ENCODE measurements at regions not wholly inside any gene's neighbourhood (a gene's known extent, or its start where the extent isn't known, plus 50 kb on each side); places are given as distances from the start of the nearest gene placed in this dataset.

DNA sequence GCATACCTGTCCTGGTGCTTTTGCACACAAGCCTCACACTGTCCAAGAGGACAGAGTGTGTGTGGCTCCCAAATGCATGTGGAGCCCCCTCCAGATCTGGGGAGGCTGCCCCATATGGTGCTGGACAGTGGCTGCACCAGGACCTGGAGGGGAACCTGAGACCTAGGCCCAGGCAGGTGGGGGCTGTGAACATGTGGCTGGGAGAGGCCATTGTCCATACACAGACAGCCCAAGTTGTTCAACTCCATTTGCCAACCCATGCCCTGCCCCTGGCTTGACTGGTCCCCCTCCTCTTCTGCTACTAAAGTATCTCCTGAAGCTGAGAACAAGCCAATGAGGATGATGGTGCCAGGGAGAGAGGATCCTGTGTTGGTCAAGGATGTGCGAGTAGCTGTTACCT lies 94.0 kb downstream of the ING1 start:
- Histone ChIP-seq H2BK5ac (ENCODE audit: low read length) (no peak overlapping the region), H3K4me2 (ENCODE audit: insufficient read depth, low read length, poor library complexity, severe bottlenecking) (no peak overlapping the region), H3K36me3 (replicated peaks in 1 of 2; ENCODE audit: control insufficient read depth in 2 of 2, insufficient read depth in 2 of 2, low read length in 2 of 2) (no peaks in the 10 kb centered on the region), H3K9ac (ENCODE audit: low read depth, low read length, poor library complexity) (no peak overlapping the region), H3K4me3 (ENCODE audit: low read length in 2 of 2) (no peak overlapping the region), H2BK120ac (ENCODE audit: low read depth, low read length) (no peak overlapping the region), H2AK5ac (ENCODE audit: low read depth, low read length) (no peak overlapping the region), H3K14ac (ENCODE audit: low read length) (no peak overlapping the region), H2BK15ac (ENCODE audit: low read length) (no peak overlapping the region), H3K18ac (ENCODE audit: low read length) (no peak overlapping the region), H3K27ac (replicated peaks; ENCODE audit: low read length) (no peak overlapping the region), H4K91ac (ENCODE audit: low read depth, low read length, poor library complexity) (no peak overlapping the region), H2AFZ (ENCODE audit: low read length) (no peak overlapping the region), H3K9me3 (replicated peaks in 1 of 2; ENCODE audit: control insufficient read depth in 2 of 2, insufficient read depth in 1 of 2, low read depth in 1 of 2, low read length in 2 of 2) (peaks cover 0 to under 1% of the 10 kb centered on the region in 2 donors), H3K4ac (ENCODE audit: low read length) (no peak overlapping the region), H4K8ac (ENCODE audit: low read depth, low read length) (no peak overlapping the region), H3K79me1 (ENCODE audit: low read depth, low read length) (no peaks in the 10 kb centered on the region), H3K23ac (ENCODE audit: low read depth, low read length, poor library complexity) (no peak overlapping the region), H2BK12ac (ENCODE audit: low read length) (no peak overlapping the region), H3K4me1 (ENCODE audit: control insufficient read depth in 2 of 2, insufficient read depth in 1 of 2, low read depth in 1 of 2, low read length in 2 of 2) (peaks cover 0 to 2% of the 10 kb centered on the region in 2 donors), H3K27me3 (ENCODE audit: control insufficient read depth in 3 of 3, insufficient read depth in 3 of 3, low read depth in 1 of 3, low read length in 3 of 3) (peaks cover 0 to 19% (median 17%) of the 10 kb centered on the region in 3 experiments)
- DNase-seq (ENCODE audit: low spot score) = no peak
- no CpG with 5 or more reads among the region's 1 CpG for WGBS, 2 donors (ENCODE audit: extremely low coverage in 2 of 2, insufficient read length in 2 of 2, insufficient replicate concordance in 1 of 2)

DNA sequence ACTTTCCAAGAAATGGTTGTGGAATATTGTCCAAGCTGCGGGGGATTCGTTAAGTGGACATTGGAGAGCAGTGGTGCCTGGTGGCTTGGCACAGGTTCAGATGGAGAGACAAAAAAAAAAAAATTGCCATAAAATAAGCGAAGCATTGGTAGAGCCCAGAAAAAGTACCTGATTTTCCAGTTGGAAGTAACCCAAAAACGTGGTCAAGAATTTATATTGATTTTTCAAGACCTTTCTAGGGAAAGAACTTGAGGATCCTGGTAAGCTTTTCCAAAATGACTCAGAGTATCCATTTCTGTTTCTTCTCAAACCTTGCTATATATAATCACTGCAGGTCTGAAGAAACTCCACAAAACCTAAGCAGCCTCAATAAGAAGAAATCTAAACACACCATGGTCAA lies 94.6 kb downstream of the ING1 start:
- WGBS, 2 donors (ENCODE audit: extremely low coverage in 2 of 2, insufficient read length in 2 of 2, insufficient replicate concordance in 1 of 2) = no CpG with 5 or more reads among the region's 4 CpGs
- H3K4me3 ChIP-seq (ENCODE audit: low read length in 2 of 2) = no peak overlapping the region
- H3K4ac ChIP-seq (ENCODE audit: low read length) = no peak overlapping the region
- H2AFZ ChIP-seq (ENCODE audit: low read length) = no peak overlapping the region
- no peak overlapping the region for H2BK5ac ChIP-seq (ENCODE audit: low read length)
- H3K36me3 ChIP-seq (replicated peaks in 1 of 2; ENCODE audit: control insufficient read depth in 2 of 2, insufficient read depth in 2 of 2, low read length in 2 of 2) = no peaks in the 10 kb centered on the region
- no peak overlapping the region for H2AK5ac ChIP-seq (ENCODE audit: low read depth, low read length)
- no peak overlapping the region for H4K8ac ChIP-seq (ENCODE audit: low read depth, low read length)
- H3K79me1 ChIP-seq (ENCODE audit: low read depth, low read length) = no peaks in the 10 kb centered on the region
- no peak overlapping the region for H3K4me2 ChIP-seq (ENCODE audit: insufficient read depth, low read length, poor library complexity, severe bottlenecking)
- H3K23ac ChIP-seq (ENCODE audit: low read depth, low read length, poor library complexity) = no peak overlapping the region
- H3K27me3 ChIP-seq (ENCODE audit: control insufficient read depth in 3 of 3, insufficient read depth in 3 of 3, low read depth in 1 of 3, low read length in 3 of 3) = peaks cover 0 to 22% (median 16%) of the 10 kb centered on the region in 3 experiments
- H2BK15ac ChIP-seq (ENCODE audit: low read length) = no peak overlapping the region
- H3K9ac ChIP-seq (ENCODE audit: low read depth, low read length, poor library complexity) = no peak overlapping the region
- H3K9me3 ChIP-seq (replicated peaks in 1 of 2; ENCODE audit: control insufficient read depth in 2 of 2, insufficient read depth in 1 of 2, low read depth in 1 of 2, low read length in 2 of 2) = peaks cover 0 to 6% of the 10 kb centered on the region in 2 donors
- no peak overlapping the region for H3K14ac ChIP-seq (ENCODE audit: low read length)
- no peak overlapping the region for H2BK120ac ChIP-seq (ENCODE audit: low read depth, low read length)
- DNase-seq (ENCODE audit: low spot score) = no peak
- H3K18ac ChIP-seq (ENCODE audit: low read length) = no peak overlapping the region
- H3K27ac ChIP-seq (replicated peaks; ENCODE audit: low read length) = no peak overlapping the region
- no peak overlapping the region for H2BK12ac ChIP-seq (ENCODE audit: low read length)
- no peak overlapping the region for H4K91ac ChIP-seq (ENCODE audit: low read depth, low read length, poor library complexity)
- peaks cover 0 to 2% of the 10 kb centered on the region in 2 donors for H3K4me1 ChIP-seq (ENCODE audit: control insufficient read depth in 2 of 2, insufficient read depth in 1 of 2, low read depth in 1 of 2, low read length in 2 of 2)

DNA sequence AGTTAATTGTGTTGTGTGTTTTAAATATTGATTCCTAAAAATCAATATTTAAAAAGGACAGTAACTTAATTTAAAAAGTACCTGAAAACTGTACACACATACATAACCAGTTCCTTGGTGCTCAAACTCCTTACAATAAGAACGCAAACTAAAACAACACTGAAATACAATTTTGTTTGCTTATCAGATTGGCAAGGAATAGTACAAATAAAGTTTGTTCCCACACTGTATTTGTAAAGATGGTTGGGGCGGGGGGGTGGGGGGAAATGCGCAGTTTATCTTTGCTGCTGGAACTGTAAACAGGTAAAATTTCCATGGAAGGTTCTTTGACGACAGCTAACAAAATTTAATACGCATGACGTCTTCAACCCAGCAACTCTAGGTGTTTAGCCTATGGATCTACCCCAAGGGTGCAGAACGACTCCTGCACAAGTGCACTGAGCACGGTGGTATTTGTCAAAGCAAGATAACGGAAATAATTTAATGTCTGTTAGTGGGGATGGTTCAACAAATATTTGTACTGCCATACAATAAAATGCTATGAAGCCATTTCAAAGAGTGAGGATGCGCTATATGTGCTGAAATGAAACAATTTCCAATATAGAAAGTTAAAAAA lies 96.5 kb downstream of the ING1 start:
- H3K9me3 ChIP-seq (replicated peaks in 1 of 2; ENCODE audit: control insufficient read depth in 2 of 2, insufficient read depth in 1 of 2, low read depth in 1 of 2, low read length in 2 of 2) = peaks cover 0 to 11% of the 10 kb centered on the region in 2 donors
- no peak overlapping the region for H3K4me2 ChIP-seq (ENCODE audit: insufficient read depth, low read length, poor library complexity, severe bottlenecking)
- H3K14ac ChIP-seq (ENCODE audit: low read length) = no peak overlapping the region
- H3K36me3 ChIP-seq (replicated peaks in 1 of 2; ENCODE audit: control insufficient read depth in 2 of 2, insufficient read depth in 2 of 2, low read length in 2 of 2) = no peaks in the 10 kb centered on the region
- DNase-seq (ENCODE audit: low spot score) = no peak
- H3K18ac ChIP-seq (ENCODE audit: low read length) = no peak overlapping the region
- H2AFZ ChIP-seq (ENCODE audit: low read length) = no peak overlapping the region
- no peak overlapping the region for H2BK5ac ChIP-seq (ENCODE audit: low read length)
- H3K4me1 ChIP-seq (ENCODE audit: control insufficient read depth in 2 of 2, insufficient read depth in 1 of 2, low read depth in 1 of 2, low read length in 2 of 2) = peaks cover 0 to 2% of the 10 kb centered on the region in 2 donors
- H3K27me3 ChIP-seq (ENCODE audit: control insufficient read depth in 3 of 3, insufficient read depth in 3 of 3, low read depth in 1 of 3, low read length in 3 of 3) = peaks cover 0 to 22% (median 14%) of the 10 kb centered on the region in 3 experiments
- no peak overlapping the region for H3K23ac ChIP-seq (ENCODE audit: low read depth, low read length, poor library complexity)
- no peak overlapping the region for H4K8ac ChIP-seq (ENCODE audit: low read depth, low read length)
- H2BK15ac ChIP-seq (ENCODE audit: low read length) = no peak overlapping the region
- H3K27ac ChIP-seq (replicated peaks; ENCODE audit: low read length) = no peak overlapping the region
- no peak overlapping the region for H2AK5ac ChIP-seq (ENCODE audit: low read depth, low read length)
- H3K9ac ChIP-seq (ENCODE audit: low read depth, low read length, poor library complexity) = no peak overlapping the region
- no peak overlapping the region for H3K4ac ChIP-seq (ENCODE audit: low read length)
- H4K91ac ChIP-seq (ENCODE audit: low read depth, low read length, poor library complexity) = no peak overlapping the region
- H3K79me1 ChIP-seq (ENCODE audit: low read depth, low read length) = no peaks in the 10 kb centered on the region
- H2BK12ac ChIP-seq (ENCODE audit: low read length) = no peak overlapping the region
- H2BK120ac ChIP-seq (ENCODE audit: low read depth, low read length) = no peak overlapping the region
- WGBS, 2 donors (ENCODE audit: extremely low coverage in 2 of 2, insufficient read length in 2 of 2, insufficient replicate concordance in 1 of 2) = no CpG with 5 or more reads among the region's 10 CpGs
- H3K4me3 ChIP-seq (ENCODE audit: low read length in 2 of 2) = no peak overlapping the region

DNA sequence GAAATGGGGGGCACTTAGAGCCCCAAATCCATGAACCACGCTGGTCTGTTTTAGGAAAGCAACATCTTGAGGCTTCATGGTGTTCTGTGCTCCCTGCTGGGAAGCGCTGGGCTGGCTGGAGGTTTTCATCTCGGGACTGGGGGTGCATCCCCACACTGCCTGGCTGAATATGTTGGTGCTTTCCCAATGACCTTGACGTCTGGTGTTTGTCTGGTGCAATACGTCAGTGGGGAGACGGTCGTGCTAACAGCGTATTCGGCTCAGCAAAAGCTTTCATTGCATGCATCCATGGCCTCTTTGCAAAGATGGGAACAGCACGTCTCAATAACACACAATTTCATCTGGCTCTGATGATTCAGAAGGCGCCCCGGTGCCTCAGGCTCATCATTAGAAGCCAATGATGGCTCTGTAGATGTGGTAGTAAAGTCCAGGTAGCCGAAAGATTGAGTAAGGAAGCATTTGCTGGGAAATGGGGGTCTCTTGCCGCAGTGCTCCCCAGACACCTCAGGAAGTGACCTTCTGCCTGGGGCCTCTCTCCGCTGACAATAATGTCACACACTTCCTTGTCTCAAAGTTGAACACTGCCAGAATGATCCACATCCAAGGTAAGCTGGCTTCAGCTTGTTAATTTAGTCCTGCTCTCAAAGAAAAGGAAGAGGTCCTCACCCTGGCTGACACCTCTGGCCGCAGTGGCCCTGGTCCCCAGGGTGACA lies 97.7 kb downstream of the ING1 start:
- WGBS, 2 donors (ENCODE audit: extremely low coverage in 2 of 2, insufficient read length in 2 of 2, insufficient replicate concordance in 1 of 2) = no CpG with 5 or more reads among the region's 16 CpGs
- Histone ChIP-seq H3K27ac (replicated peaks; ENCODE audit: low read length) (no peak overlapping the region), H3K4me1 (ENCODE audit: control insufficient read depth in 2 of 2, insufficient read depth in 1 of 2, low read depth in 1 of 2, low read length in 2 of 2) (peaks cover 0 to 2% of the 10 kb centered on the region in 2 donors), H4K91ac (ENCODE audit: low read depth, low read length, poor library complexity) (no peak overlapping the region), H2BK5ac (ENCODE audit: low read length) (no peak overlapping the region), H3K27me3 (ENCODE audit: control insufficient read depth in 3 of 3, insufficient read depth in 3 of 3, low read depth in 1 of 3, low read length in 3 of 3) (peaks cover 0 to 22% (median 20%) of the 10 kb centered on the region in 3 experiments), H2AK5ac (ENCODE audit: low read depth, low read length) (no peak overlapping the region), H2BK120ac (ENCODE audit: low read depth, low read length) (no peak overlapping the region), H2BK15ac (ENCODE audit: low read length) (peak overlapping the region; percentile 27), H3K23ac (ENCODE audit: low read depth, low read length, poor library complexity) (no peak overlapping the region), H3K14ac (ENCODE audit: low read length) (no peak overlapping the region), H3K9ac (ENCODE audit: low read depth, low read length, poor library complexity) (no peak overlapping the region), H3K4ac (ENCODE audit: low read length) (no peak overlapping the region), H3K4me3 (ENCODE audit: low read length in 2 of 2) (no peak overlapping the region), H3K4me2 (ENCODE audit: insufficient read depth, low read length, poor library complexity, severe bottlenecking) (no peak overlapping the region), H3K79me1 (ENCODE audit: low read depth, low read length) (no peaks in the 10 kb centered on the region), H2BK12ac (ENCODE audit: low read length) (no peak overlapping the region), H3K9me3 (replicated peaks in 1 of 2; ENCODE audit: control insufficient read depth in 2 of 2, insufficient read depth in 1 of 2, low read depth in 1 of 2, low read length in 2 of 2) (peaks cover 0 to 11% of the 10 kb centered on the region in 2 donors), H3K18ac (ENCODE audit: low read length) (peak overlapping the region; percentile 2), H4K8ac (ENCODE audit: low read depth, low read length) (no peak overlapping the region), H3K36me3 (replicated peaks in 1 of 2; ENCODE audit: control insufficient read depth in 2 of 2, insufficient read depth in 2 of 2, low read length in 2 of 2) (no peaks in the 10 kb centered on the region), H2AFZ (ENCODE audit: low read length) (peak overlapping the region; percentile 49)
- DNase-seq (ENCODE audit: low spot score) = no peak

Measured in neuronal stem cell (in vitro differentiated cells).